ENCODE measurements at regions not wholly inside any gene's neighbourhood (a gene's known extent, or its start where the extent isn't known, plus 50 kb on each side); places are given as distances from the start of the nearest gene placed in this dataset.
"Not testable (repeated sequence)": the region's sequence is repeated elsewhere in the genome, so short reads cannot be mapped to it uniquely, and the experiment has no call there.

GRCh38 chr6:169101036-169101805 is 152.4 kb downstream of the THBS2 start:
- DNase-seq (ENCODE audit: low read depth in 2 of 2): no peak

GRCh38 chr6:169099411-169100202 is 154.0 kb downstream of the THBS2 start:
- DNase-seq (ENCODE audit: low read depth in 2 of 2): no peak

- DNase-seq (ENCODE audit: low read depth in 2 of 2): not testable (repeated sequence)
These were observed 155.0 kb downstream of the THBS2 start for GRCh38 chr6:169098651-169099050.

- no peak for DNase-seq (ENCODE audit: low read depth in 2 of 2)
These were observed 155.5 kb downstream of the THBS2 start for GRCh38 chr6:169098116-169098515.

- no peak for DNase-seq (ENCODE audit: low read depth in 2 of 2)
These were observed 156.2 kb downstream of the THBS2 start for GRCh38 chr6:169097381-169097959.

- no peak for DNase-seq (ENCODE audit: low read depth in 2 of 2)
These were observed 157.3 kb downstream of the THBS2 start for GRCh38 chr6:169096388-169096787.

- no peak for DNase-seq (ENCODE audit: low read depth in 2 of 2)
These were observed 158.5 kb downstream of the THBS2 start for GRCh38 chr6:169095153-169095552.

GRCh38 chr6:169094552-169094950 is 159.1 kb downstream of the THBS2 start:
- no peak for DNase-seq (ENCODE audit: low read depth in 2 of 2)

- DNase-seq (ENCODE audit: low read depth in 2 of 2): no peak
These were observed 159.7 kb downstream of the THBS2 start for GRCh38 chr6:169093770-169094551.

- DNase-seq (ENCODE audit: low read depth in 2 of 2): no peak
These were observed 160.5 kb downstream of the THBS2 start for GRCh38 chr6:169093066-169093723.

- DNase-seq (ENCODE audit: low read depth in 2 of 2): no peak
These were observed 161.3 kb downstream of the THBS2 start for GRCh38 chr6:169092375-169092774.

- DNase-seq (ENCODE audit: low read depth in 2 of 2): not testable (repeated sequence)
These were observed 163.0 kb downstream of the THBS2 start for GRCh38 chr6:169090514-169091127.

GRCh38 chr6:169088762-169089161 is 164.9 kb downstream of the THBS2 start:
- DNase-seq (ENCODE audit: low read depth in 2 of 2): no peak

- DNase-seq (ENCODE audit: low read depth in 2 of 2): no peak
These were observed 166.1 kb downstream of the THBS2 start for GRCh38 chr6:169087443-169088041.

GRCh38 chr6:169086616-169087015 is 167.0 kb downstream of the THBS2 start:
- DNase-seq (ENCODE audit: low read depth in 2 of 2): not testable (repeated sequence)

- DNase-seq (ENCODE audit: low read depth in 2 of 2): no peak
These were observed 167.6 kb downstream of the THBS2 start for GRCh38 chr6:169086020-169086419.

- DNase-seq (ENCODE audit: low read depth in 2 of 2): no peak
These were observed 168.2 kb downstream of the THBS2 start for GRCh38 chr6:169085466-169085865.

GRCh38 chr6:169084557-169084956 is 169.1 kb downstream of the THBS2 start:
- DNase-seq (ENCODE audit: low read depth in 2 of 2): not testable (repeated sequence)

GRCh38 chr6:169084067-169084466 is 169.6 kb downstream of the THBS2 start:
- no peak for DNase-seq (ENCODE audit: low read depth in 2 of 2)

- DNase-seq (ENCODE audit: low read depth in 2 of 2): no peak
These were observed 170.2 kb downstream of the THBS2 start for GRCh38 chr6:169083508-169083874.

All from stimulated activated CD8-positive, alpha-beta memory T cell treated with anti-CD3 and anti-CD28 coated beads, Interleukin-2, amount 100 ng/mL, for 48 hours (primary cell).